GM23338 (cell line): ENCODE measurements at regions not wholly inside any gene's neighbourhood (a gene's known extent, or its start where the extent isn't known, plus 50 kb on each side); places are given as distances from the start of the nearest gene placed in this dataset.

Experiments used
- ATAC-seq: fragments of 200-7000 bp; cut with Tn5 transposase; 3 replicates; pipeline ENCODE4 v1.9.1; 2020
- DNase-seq: peaks from one replicate; pipeline ENCODE4 v3.0.0-alpha.2; 2015; ENCODE audit warnings: low spot score
- H2AFZ ChIP-seq: fragments of 200-600 bp; sonication (generic); 2 replicates; pipeline ENCODE4 v1.8.0; 2016; ENCODE audit warnings: antibody characterized with exemption, mild to moderate bottlenecking, moderate library complexity
- H3F3A ChIP-seq: fragments of 200-600 bp; sonication (generic); replicated peaks from 2 replicates; pipeline ENCODE4 v1.8.0; 2017; ENCODE audit warnings: antibody characterized with exemption, mixed run types, low read depth
- H3K27ac ChIP-seq: fragments of 200-600 bp; sonication (generic); 2 replicates; pipeline ENCODE4 v1.6.1; 2016; ENCODE audit warnings: low read depth
- H3K27me3 ChIP-seq: fragments of 200-600 bp; sonication (generic); 2 replicates; pipeline ENCODE4 v1.8.0; 2016; ENCODE audit warnings: mild to moderate bottlenecking, mixed run types, moderate library complexity; ENCODE audit not compliant: insufficient read depth
- H3K36me3 ChIP-seq: fragments of 200-600 bp; sonication (generic); 2 replicates; pipeline ENCODE4 v1.8.0; 2016; ENCODE audit warnings: mild to moderate bottlenecking; ENCODE audit not compliant: insufficient read depth
- H3K4me1 ChIP-seq: fragments of 200-600 bp; sonication (generic); 2 replicates; pipeline ENCODE4 v1.8.0; 2016; ENCODE audit warnings: mild to moderate bottlenecking, moderate library complexity; ENCODE audit not compliant: insufficient read depth
- H3K4me2 ChIP-seq: fragments of 200-600 bp; sonication (generic); 2 replicates; pipeline ENCODE4 v1.7.1; 2017; ENCODE audit warnings: mixed run types
- H3K4me3 ChIP-seq: fragments of 200-600 bp; sonication (generic); 2 replicates; pipeline ENCODE4 v1.6.1; 2016; ENCODE audit warnings: mixed run types
- H3K79me2 ChIP-seq: fragments of 200-600 bp; sonication (generic); replicated peaks from 2 replicates; pipeline ENCODE4 v1.8.0; 2017; ENCODE audit warnings: mild to moderate bottlenecking; ENCODE audit not compliant: insufficient read depth
- H3K9me2 ChIP-seq: fragments of 200-600 bp; sonication (generic); 2 replicates; pipeline ENCODE4 v1.8.0; 2017; ENCODE audit not compliant: insufficient read depth
- H4K20me1 ChIP-seq: fragments of 200-600 bp; sonication (generic); replicated peaks from 2 replicates; pipeline ENCODE4 v1.8.0; 2017; ENCODE audit warnings: mild to moderate bottlenecking; ENCODE audit not compliant: insufficient read depth
- H3K27ac Mint-ChIP-seq: 2 replicates; pipeline ENCODE4 v1.8.0; 2020; ENCODE audit warnings: inconsistent platforms, mild to moderate bottlenecking, moderate library complexity, mixed read lengths
- H3K27me3 Mint-ChIP-seq: 3 replicates; pipeline ENCODE4 v1.8.0; 2022; ENCODE audit warnings: low read depth, mild to moderate bottlenecking, moderate library complexity, mixed read lengths, inconsistent platforms; ENCODE audit not compliant: insufficient read depth, poor library complexity
- H3K36me3 Mint-ChIP-seq: 3 replicates; pipeline ENCODE4 v1.8.0; 2021; ENCODE audit warnings: low read depth, mild to moderate bottlenecking, inconsistent platforms, moderate library complexity, mixed read lengths
- H3K4me1 Mint-ChIP-seq: 3 replicates; pipeline ENCODE4 v1.8.0; 2020; ENCODE audit warnings: mild to moderate bottlenecking, inconsistent platforms, mixed read lengths
- H3K4me3 Mint-ChIP-seq: 3 replicates; pipeline ENCODE4 v1.8.0; 2021; ENCODE audit warnings: moderate library complexity, mild to moderate bottlenecking, inconsistent platforms, mixed read lengths
- H3K9me3 Mint-ChIP-seq: 3 replicates; pipeline ENCODE4 v1.8.0; 2020; ENCODE audit warnings: moderate library complexity, mild to moderate bottlenecking, inconsistent platforms, mixed read lengths
- CREB1 ChIP-seq: fragments of 250-450 bp; sonication (Bioruptor Pico); IDR thresholded peaks from 2 replicates; pipeline ENCODE4 v1.5.0; 2020; ENCODE audit warnings: low read depth, mild to moderate bottlenecking, moderate library complexity
- EZH2 ChIP-seq: fragments of 200-600 bp; sonication (generic); IDR thresholded peaks from one replicate; pipeline ENCODE4 v1.8.0; 2017; ENCODE audit warnings: antibody characterized with exemption, mild to moderate bottlenecking, low read depth; ENCODE audit not compliant: unreplicated experiment
- EZH2phosphoT487 ChIP-seq: fragments of 200-600 bp; sonication (generic); IDR thresholded peaks from one replicate; pipeline ENCODE4 v1.8.1; 2018; ENCODE audit warnings: antibody characterized with exemption; ENCODE audit not compliant: unreplicated experiment
- JUNB ChIP-seq: IDR thresholded peaks from one replicate; pipeline ENCODE4 v1.6.1; 2016; ENCODE audit warnings: antibody characterized with exemption; ENCODE audit not compliant: unreplicated experiment
- NANOG ChIP-seq: IDR thresholded peaks from 2 replicates; pipeline ENCODE4 v1.6.1; 2016; ENCODE audit warnings: antibody characterized with exemption, borderline replicate concordance
- POLR2AphosphoS5 ChIP-seq: IDR thresholded peaks from 2 replicates; pipeline ENCODE4 v1.6.1; 2016; ENCODE audit warnings: antibody characterized with exemption, low read depth
- STAT1 ChIP-seq: IDR thresholded peaks from one replicate; pipeline ENCODE4 v1.6.1; 2016; ENCODE audit warnings: antibody characterized with exemption; ENCODE audit not compliant: unreplicated experiment
- ZNF114 ChIP-seq: fragments of 250-450 bp; sonication (Bioruptor Pico); IDR thresholded peaks from 2 replicates; pipeline ENCODE4 v1.5.0; 2020; ENCODE audit warnings: mild to moderate bottlenecking, moderate library complexity
- ZNF331 ChIP-seq: fragments of 250-450 bp; sonication (Bioruptor Pico); IDR thresholded peaks from 2 replicates; pipeline ENCODE4 v1.5.0; 2020; ENCODE audit warnings: low read depth, mild to moderate bottlenecking, moderate library complexity
- TF ChIP-seq, protein P1 (sequence below): IDR thresholded peaks from 2 replicates; pipeline ENCODE4 v1.6.1; 2016; ENCODE audit warnings: antibody characterized with exemption
- TF ChIP-seq, protein P2 (sequence below), 2 experiments: fragments of 200-600 bp in 1 of 2; sonication (generic) in 1 of 2; conservative IDR thresholded peaks; 2 replicates each; pipeline versions ENCODE4 v1.5.1 to v1.6.1; 2016 to 2017; ENCODE audit warnings: antibody characterized with exemption in 2 of 2, low read depth in 2 of 2, mild to moderate bottlenecking in 2 of 2, moderate library complexity in 1 of 2

DNA sequence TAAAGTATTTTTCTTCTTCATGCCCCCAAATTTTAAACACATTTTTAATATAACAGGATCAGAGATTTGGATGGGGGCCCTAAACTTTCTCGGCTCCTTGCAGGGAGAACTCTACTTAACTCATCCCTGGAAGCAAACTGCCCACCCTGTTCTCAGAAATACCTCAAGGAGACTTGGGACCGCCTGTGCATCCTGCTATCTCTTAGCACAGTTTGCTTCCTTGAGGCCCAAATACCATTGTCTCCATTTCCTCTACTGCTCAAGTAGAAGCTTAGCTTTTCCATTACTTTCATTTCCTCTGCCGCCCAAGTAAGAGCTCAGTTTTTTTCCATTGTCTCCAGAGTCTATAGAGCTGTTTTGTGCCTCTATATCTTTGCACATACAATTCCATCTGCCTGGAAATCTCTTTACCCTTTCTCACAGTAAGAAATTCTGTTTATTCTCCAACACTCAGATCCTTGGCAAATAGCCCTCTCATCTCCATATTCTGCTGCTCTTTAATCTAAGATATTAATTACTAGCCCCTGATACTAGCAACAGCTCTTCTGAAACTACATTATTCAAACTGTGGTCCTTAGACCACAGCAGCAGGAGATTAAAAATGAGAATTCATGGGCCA is 137.8 kb downstream of the CEMIP2 start:
- Mint-ChIP-seq H3K4me1 (peaks cover 8% of the 10 kb centered on the region), H3K4me3 (no peak overlapping the region), H3K9me3 (no peaks in the 10 kb centered on the region), H3K27ac (no peak overlapping the region), H3K27me3 (no peaks in the 10 kb centered on the region), H3K36me3 (no peaks in the 10 kb centered on the region)
- H3K9me2 ChIP-seq: peaks cover 4% of the 10 kb centered on the region; the same call in 1 of the 2 replicates
- H3K4me1 ChIP-seq: peaks cover 5% of the 10 kb centered on the region; the same call in 1 of the 2 replicates
- TF ChIP-seq ZNF331 (no peak), NANOG (no peak), STAT1 (no peak), EZH2phosphoT487 (no peak), POLR2AphosphoS5 (no peak), ZNF114 (CRISPR knock-in tag) (no peak)
- TF ChIP-seq, protein P1, sequence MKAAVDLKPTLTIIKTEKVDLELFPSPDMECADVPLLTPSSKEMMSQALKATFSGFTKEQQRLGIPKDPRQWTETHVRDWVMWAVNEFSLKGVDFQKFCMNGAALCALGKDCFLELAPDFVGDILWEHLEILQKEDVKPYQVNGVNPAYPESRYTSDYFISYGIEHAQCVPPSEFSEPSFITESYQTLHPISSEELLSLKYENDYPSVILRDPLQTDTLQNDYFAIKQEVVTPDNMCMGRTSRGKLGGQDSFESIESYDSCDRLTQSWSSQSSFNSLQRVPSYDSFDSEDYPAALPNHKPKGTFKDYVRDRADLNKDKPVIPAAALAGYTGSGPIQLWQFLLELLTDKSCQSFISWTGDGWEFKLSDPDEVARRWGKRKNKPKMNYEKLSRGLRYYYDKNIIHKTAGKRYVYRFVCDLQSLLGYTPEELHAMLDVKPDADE: no peak
- TF ChIP-seq, protein P2, sequence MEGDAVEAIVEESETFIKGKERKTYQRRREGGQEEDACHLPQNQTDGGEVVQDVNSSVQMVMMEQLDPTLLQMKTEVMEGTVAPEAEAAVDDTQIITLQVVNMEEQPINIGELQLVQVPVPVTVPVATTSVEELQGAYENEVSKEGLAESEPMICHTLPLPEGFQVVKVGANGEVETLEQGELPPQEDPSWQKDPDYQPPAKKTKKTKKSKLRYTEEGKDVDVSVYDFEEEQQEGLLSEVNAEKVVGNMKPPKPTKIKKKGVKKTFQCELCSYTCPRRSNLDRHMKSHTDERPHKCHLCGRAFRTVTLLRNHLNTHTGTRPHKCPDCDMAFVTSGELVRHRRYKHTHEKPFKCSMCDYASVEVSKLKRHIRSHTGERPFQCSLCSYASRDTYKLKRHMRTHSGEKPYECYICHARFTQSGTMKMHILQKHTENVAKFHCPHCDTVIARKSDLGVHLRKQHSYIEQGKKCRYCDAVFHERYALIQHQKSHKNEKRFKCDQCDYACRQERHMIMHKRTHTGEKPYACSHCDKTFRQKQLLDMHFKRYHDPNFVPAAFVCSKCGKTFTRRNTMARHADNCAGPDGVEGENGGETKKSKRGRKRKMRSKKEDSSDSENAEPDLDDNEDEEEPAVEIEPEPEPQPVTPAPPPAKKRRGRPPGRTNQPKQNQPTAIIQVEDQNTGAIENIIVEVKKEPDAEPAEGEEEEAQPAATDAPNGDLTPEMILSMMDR (conservative IDR thresholded peaks at IDR 0.05; ENCODE audit: low read depth in 2 of 2): no peak
- no peaks in the 10 kb centered on the region for H3K27me3 ChIP-seq
- no peaks in the 10 kb centered on the region for H3F3A ChIP-seq
- H2AFZ ChIP-seq: peak overlapping the region; percentile 78
- H3K4me2 ChIP-seq: no peak overlapping the region
- ATAC-seq (no peak), DNase-seq (peak; percentile 36)
- no peaks in the 10 kb centered on the region for H3K79me2 ChIP-seq
- H4K20me1 ChIP-seq: no peaks in the 10 kb centered on the region
- no peak overlapping the region for H3K27ac ChIP-seq
- H3K36me3 ChIP-seq: no peaks in the 10 kb centered on the region
- H3K4me3 ChIP-seq: no peak overlapping the region

DNA sequence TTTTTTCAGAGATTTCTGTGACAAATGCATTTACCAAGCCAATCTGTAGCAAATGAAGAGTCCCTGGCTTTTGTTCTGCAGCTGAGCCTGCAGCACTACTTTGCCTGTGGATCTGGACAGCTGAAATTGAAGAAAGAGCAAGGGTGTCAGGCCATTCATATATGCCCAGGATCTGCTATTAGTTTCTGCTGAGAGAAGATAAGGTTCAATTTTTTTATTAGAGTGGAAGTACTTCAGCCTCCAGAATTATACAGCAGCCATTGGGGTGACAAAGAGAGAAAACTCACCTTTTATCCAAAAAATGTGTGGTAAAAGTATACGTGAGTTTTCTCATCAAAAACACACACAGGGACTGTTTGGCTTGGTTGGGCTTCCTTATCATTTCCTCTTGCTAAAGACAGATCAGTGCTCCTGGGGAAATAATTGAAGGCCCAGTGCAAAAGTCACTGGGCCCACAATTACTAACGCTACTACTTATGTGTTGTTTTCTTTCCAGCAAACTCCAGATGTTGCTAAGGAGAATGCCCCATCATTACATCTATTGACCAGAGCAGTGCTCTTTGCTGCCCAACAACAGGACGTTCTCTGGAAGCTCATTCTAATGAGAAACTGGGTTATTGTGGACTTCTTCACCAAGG is 138.6 kb downstream of the CEMIP2 start:
- Histone ChIP-seq H3K79me2 (no peaks in the 10 kb centered on the region), H2AFZ (peak overlapping the region; percentile 78), H4K20me1 (no peaks in the 10 kb centered on the region), H3K36me3 (no peaks in the 10 kb centered on the region), H3K4me1 (peaks cover 5% of the 10 kb centered on the region; the same call in 1 of the 2 replicates), H3K4me2 (no peak overlapping the region), H3K27ac (no peak overlapping the region), H3K27me3 (no peaks in the 10 kb centered on the region), H3F3A (no peaks in the 10 kb centered on the region), H3K4me3 (no peak overlapping the region), H3K9me2 (peaks cover 4% of the 10 kb centered on the region; the same call in 1 of the 2 replicates)
- Mint-ChIP-seq H3K36me3 (no peaks in the 10 kb centered on the region), H3K9me3 (no peaks in the 10 kb centered on the region), H3K4me3 (no peak overlapping the region), H3K27me3 (no peaks in the 10 kb centered on the region), H3K27ac (no peak overlapping the region), H3K4me1 (peaks cover 8% of the 10 kb centered on the region)
- no peak for DNase-seq
- ATAC-seq: no peak
- TF ChIP-seq ZNF331 (no peak), EZH2 (no peak), CREB1 (CRISPR knock-in tag) (no peak), ZNF114 (CRISPR knock-in tag) (no peak), JUNB (no peak), EZH2phosphoT487 (no peak), NANOG (no peak), POLR2AphosphoS5 (no peak)
- TF ChIP-seq, protein P1: no peak
